ENCODE measurements at regions not wholly inside any gene's neighbourhood (a gene's known extent, or its start where the extent isn't known, plus 50 kb on each side); places are given as distances from the start of the nearest gene placed in this dataset.

DNA sequence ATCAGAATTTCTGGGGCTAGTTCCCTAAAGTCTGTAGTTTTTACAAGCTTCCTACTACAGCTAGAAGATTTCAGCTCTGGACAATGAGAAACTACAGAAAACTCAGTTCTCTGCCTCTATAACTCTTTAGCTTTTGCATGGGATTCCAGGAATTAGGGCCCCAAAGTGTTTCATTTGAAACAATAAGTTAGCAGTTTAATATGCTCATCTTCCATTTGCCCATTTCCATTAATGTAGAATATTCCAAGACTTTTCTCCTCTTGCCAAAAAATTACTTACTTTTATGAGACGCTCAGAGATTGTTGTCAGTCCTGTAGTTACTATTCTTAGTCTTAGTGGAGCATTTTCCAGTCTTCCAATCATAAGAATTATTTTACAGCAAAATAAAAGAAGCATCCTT, 719.9 kb downstream of the ADGRL2 start:
- no peak for DNase-seq (ENCODE audit: low read depth)
- TF ChIP-seq CTCF (IDR thresholded peaks at IDR 0.05; ENCODE audit: low read depth, low read length, missing control alignments), result no peak
- no peak overlapping the region for H3K4me3 ChIP-seq (ENCODE audit: low read depth, low read length)

GRCh38 chr1:82517586-82517985, 716.9 kb downstream of the ADGRL2 start:
- no peak for TF ChIP-seq CTCF (IDR thresholded peaks at IDR 0.05; ENCODE audit: low read depth, low read length, missing control alignments)
- H3K4me3 ChIP-seq (ENCODE audit: low read depth, low read length), result no peak overlapping the region
- no peak for DNase-seq (ENCODE audit: low read depth)

DNA sequence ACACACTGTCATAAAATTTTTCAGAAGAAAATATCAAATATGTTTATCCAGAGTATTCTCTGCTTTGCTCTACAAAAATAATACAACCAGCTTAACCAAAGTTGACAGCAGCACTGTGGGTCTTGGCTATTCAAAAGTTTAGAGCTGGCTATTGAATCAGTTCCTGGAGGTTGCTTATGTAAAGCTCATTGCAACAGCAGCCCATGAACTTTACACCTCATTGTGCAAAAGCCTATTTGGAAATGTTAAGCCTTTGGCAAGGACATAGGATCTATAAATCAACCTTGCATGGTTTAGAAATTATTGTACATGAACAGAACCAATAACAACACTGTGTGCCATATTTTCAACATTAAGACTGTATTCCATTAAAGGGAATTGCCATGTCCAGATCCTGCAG, 714.9 kb downstream of the ADGRL2 start:
- no peak for TF ChIP-seq CTCF (IDR thresholded peaks at IDR 0.05; ENCODE audit: low read depth, low read length, missing control alignments)
- no peak overlapping the region for H3K4me3 ChIP-seq (ENCODE audit: low read depth, low read length)
- DNase-seq (ENCODE audit: low read depth), result no peak

GRCh38 chr1:82511441-82511840, 710.7 kb downstream of the ADGRL2 start:
- no peak for DNase-seq (ENCODE audit: low read depth)
- H3K4me3 ChIP-seq (ENCODE audit: low read depth, low read length), result no peak overlapping the region
- no peak for TF ChIP-seq CTCF (IDR thresholded peaks at IDR 0.05; ENCODE audit: low read depth, low read length, missing control alignments)

- no peak for DNase-seq (ENCODE audit: low read depth)
- no peak for TF ChIP-seq CTCF (IDR thresholded peaks at IDR 0.05; ENCODE audit: low read depth, low read length, missing control alignments)
- no peak overlapping the region for H3K4me3 ChIP-seq (ENCODE audit: low read depth, low read length)
These were observed 709.7 kb downstream of the ADGRL2 start for GRCh38 chr1:82510431-82510830.

DNA sequence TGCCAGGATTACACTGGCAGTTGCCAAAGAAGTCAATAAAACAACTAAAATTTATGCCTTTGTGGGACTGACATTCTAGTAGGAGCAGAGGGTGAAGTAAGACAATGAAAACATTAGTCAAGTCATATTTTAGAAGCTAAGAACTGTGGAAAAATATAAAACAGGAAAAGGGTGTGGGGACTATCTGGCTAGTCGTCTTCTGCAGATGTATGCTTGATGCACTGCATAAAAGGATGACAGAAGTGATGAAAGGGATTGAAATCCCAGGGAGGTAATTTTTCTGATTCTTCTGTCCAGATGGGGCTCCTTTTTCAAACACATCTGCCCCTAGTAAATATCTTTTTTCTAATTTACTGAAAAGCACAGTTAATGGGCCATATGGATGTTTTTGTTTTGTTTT, 706.3 kb downstream of the ADGRL2 start:
- no peak for TF ChIP-seq CTCF (IDR thresholded peaks at IDR 0.05; ENCODE audit: low read depth, low read length, missing control alignments)
- no peak overlapping the region for H3K4me3 ChIP-seq (ENCODE audit: low read depth, low read length)
- no peak for DNase-seq (ENCODE audit: low read depth)

GRCh38 chr1:82503822-82504221, 703.1 kb downstream of the ADGRL2 start:
- no peak for TF ChIP-seq CTCF (IDR thresholded peaks at IDR 0.05; ENCODE audit: low read depth, low read length, missing control alignments)
- no peak for DNase-seq (ENCODE audit: low read depth)
- no peak overlapping the region for H3K4me3 ChIP-seq (ENCODE audit: low read depth, low read length)

All from GM12864 (cell line).